A549 (cell line): ENCODE measurements at regions not wholly inside any gene's neighbourhood (a gene's known extent, or its start where the extent isn't known, plus 50 kb on each side); places are given as distances from the start of the nearest gene placed in this dataset.

Experiments
- ATAC-seq, 2 experiments: fragments of 200-7000 bp in 1 of 2; fragments of >200 bp in 1 of 2; cut with Nextera tagmentation in 1 of 2; cut with Tn5 transposase in 1 of 2; 3 replicates each; pipeline versions ENCODE4 v1.8.0 to v1.9.1; 2018 to 2020; ENCODE audit warnings: mild to moderate bottlenecking in 1 of 2, moderate library complexity in 1 of 2
- CTCF ChIA-PET: fragments of 300-600 bp; sonication (Branson Sonifier 250); formaldehyde crosslinking; extraction: SDS; loops from one replicate; lab custom pipeline; 2021; ENCODE audit warnings: antibody characterized with exemption, inconsistent platforms; lab: Yijun Ruan, JAX
- POLR2A ChIA-PET: fragments of 350-600 bp; formaldehyde crosslinking; extraction: SDS; loops from one replicate; lab custom pipeline; 2021; ENCODE audit warnings: antibody characterized with exemption, inconsistent platforms; lab: Yijun Ruan, JAX
- DNase-seq, 2 experiments: peaks; one replicate each; pipeline versions ENCODE4 v3.0.0 to v3.0.0-alpha.2; 2011 to 2016; ENCODE audit warnings: low read depth in 1 of 2, low spot score in 1 of 2
- FAIRE-seq: peaks from 2 replicates; lab custom pipeline; 2011; peaks lifted over from hg19 to GRCh38; lab: Jason Lieb, UNC
- H3K27ac ChIP-seq, 2 experiments: fragments of >200 bp; sonication (Bioruptor Twin); formaldehyde crosslinking; 3 replicates each; pipeline ENCODE4 v1.5.1; 2016 to 2017
- H3K4me1 ChIP-seq: fragments of >200 bp; sonication (Bioruptor Twin); formaldehyde crosslinking; 3 replicates; pipeline ENCODE4 v1.6.1; 2016
- H3K4me2 ChIP-seq: fragments of >200 bp; sonication (Bioruptor Twin); formaldehyde crosslinking; 3 replicates; pipeline ENCODE4 v1.6.1; 2016
- H3K4me3 ChIP-seq: fragments of >200 bp; sonication (Bioruptor Twin); formaldehyde crosslinking; 3 replicates; pipeline ENCODE4 v1.5.1; 2016
- H3K9me3 ChIP-seq: fragments of >200 bp; sonication (Bioruptor Twin); formaldehyde crosslinking; 3 replicates; pipeline ENCODE4 v1.6.1; 2016
- BHLHE40 ChIP-seq: IDR thresholded peaks from 2 replicates; pipeline ENCODE4 v1.6.1; 2012; ENCODE audit warnings: low read depth, low read length, inconsistent platforms
- CEBPB ChIP-seq, 2 experiments: fragments of >200 bp in 1 of 2; sonication (Bioruptor Twin) in 1 of 2; formaldehyde crosslinking in 1 of 2; IDR thresholded peaks; 2 replicates each; pipeline ENCODE4 v1.6.1; 2012 to 2016
- EHMT2 ChIP-seq: fragments of 200-600 bp; sonication (generic); IDR thresholded peaks from 2 replicates; pipeline ENCODE4 v1.6.1; 2016; ENCODE audit warnings: antibody characterized with exemption, low read depth, mild to moderate bottlenecking, moderate library complexity
- EP300 ChIP-seq, 2 experiments: fragments of >200 bp; sonication (Bioruptor Twin); formaldehyde crosslinking; IDR thresholded peaks; 2 replicates in 1 of 2; 3 replicates in 1 of 2; pipeline ENCODE4 v1.6.1; 2016 to 2017
- FOSB ChIP-seq: fragments of 250-450 bp; sonication (Bioruptor Pico); IDR thresholded peaks from 2 replicates; pipeline ENCODE4 v1.5.0; 2020; ENCODE audit warnings: mild to moderate bottlenecking, moderate library complexity
- FOSL2 ChIP-seq, 2 experiments: fragments of 450-650 bp in 1 of 2; fragments of >200 bp in 1 of 2; sonication (Bioruptor Twin) in 1 of 2; formaldehyde crosslinking; IDR thresholded peaks; 2 replicates each; pipeline versions ENCODE4 v1.5.0 to v1.6.1; 2016 to 2020; ENCODE audit warnings: mild to moderate bottlenecking in 1 of 2, moderate library complexity in 1 of 2
- FOXS1 ChIP-seq: fragments of 250-450 bp; sonication (Bioruptor Pico); IDR thresholded peaks from 2 replicates; pipeline ENCODE4 v1.5.0; 2020; ENCODE audit warnings: mild to moderate bottlenecking, moderate library complexity
- HOXB5 ChIP-seq: fragments of 250-450 bp; sonication (Bioruptor Pico); IDR thresholded peaks from 2 replicates; pipeline ENCODE4 v1.5.0; 2020; ENCODE audit warnings: mild to moderate bottlenecking, moderate library complexity
- KDM5A ChIP-seq: fragments of 200-600 bp; sonication (generic); IDR thresholded peaks from 2 replicates; pipeline ENCODE4 v1.6.1; 2016; ENCODE audit warnings: antibody characterized with exemption, mild to moderate bottlenecking
- MAFK ChIP-seq: fragments of 450-650 bp; IDR thresholded peaks from 2 replicates; pipeline ENCODE4 v1.6.1; 2014; ENCODE audit not compliant: partially characterized antibody
- POLR2A ChIP-seq: IDR thresholded peaks from 2 replicates; pipeline ENCODE4 v1.6.1; 2012; ENCODE audit warnings: mild to moderate bottlenecking, low read length
- POLR2AphosphoS2 ChIP-seq: conservative IDR thresholded peaks from 2 replicates; pipeline ENCODE4 v1.6.1; 2012; ENCODE audit warnings: low read length, improper control_type of control experiment, inconsistent platforms
- RAD21 ChIP-seq, 2 experiments: fragments of >200 bp in 1 of 2; sonication (Bioruptor Twin) in 1 of 2; formaldehyde crosslinking in 1 of 2; IDR thresholded peaks in 1 of 2; conservative IDR thresholded peaks in 1 of 2; 2 replicates in 1 of 2; 3 replicates in 1 of 2; pipeline ENCODE4 v1.6.1; 2012 to 2018; ENCODE audit warnings: inconsistent platforms in 1 of 2
- RARB ChIP-seq: fragments of 250-450 bp; sonication (Bioruptor Pico); IDR thresholded peaks from 2 replicates; pipeline ENCODE4 v1.8.0; 2021; ENCODE audit warnings: mild to moderate bottlenecking, moderate library complexity
- RCOR1 ChIP-seq: fragments of 150-350 bp; IDR thresholded peaks from 2 replicates; pipeline ENCODE4 v1.6.1; 2014; ENCODE audit warnings: antibody characterized with exemption, low read length, low read depth
- RFX5 ChIP-seq: fragments of 450-650 bp; IDR thresholded peaks from 2 replicates; pipeline ENCODE4 v1.7.1; 2014; ENCODE audit warnings: antibody characterized with exemption, mild to moderate bottlenecking, moderate library complexity
- RNF2 ChIP-seq: fragments of 200-600 bp; sonication (generic); IDR thresholded peaks from 2 replicates; pipeline ENCODE4 v1.6.1; 2016; ENCODE audit warnings: low read depth, mild to moderate bottlenecking, antibody characterized with exemption, moderate library complexity, borderline replicate concordance
- TFCP2L1 ChIP-seq: fragments of 250-450 bp; sonication (Bioruptor Pico); IDR thresholded peaks from 2 replicates; pipeline ENCODE4 v1.5.0; 2021; ENCODE audit warnings: mild to moderate bottlenecking
- ZC3H11A ChIP-seq: fragments of 450-650 bp; IDR thresholded peaks from 2 replicates; pipeline ENCODE4 v1.6.1; 2014; ENCODE audit warnings: antibody characterized with exemption, mild to moderate bottlenecking
- ZNF302 ChIP-seq: fragments of 250-450 bp; sonication (Bioruptor Pico); IDR thresholded peaks from 2 replicates; pipeline ENCODE4 v1.9.0; 2021; ENCODE audit warnings: inconsistent platforms, mild to moderate bottlenecking, moderate library complexity
- WGBS: methylation state at CpG from one replicate; pipeline ENCODE4 v1.1.6; 2017; ENCODE audit errors: missing lambda C conversion rate; 5-methylcytosine and 5-hydroxymethylcytosine counted together
- TF ChIP-seq, protein P1 (sequence below): fragments of 150-350 bp; IDR thresholded peaks from 2 replicates; pipeline ENCODE4 v1.6.1; 2014; ENCODE audit warnings: low read depth, mild to moderate bottlenecking, low read length
- TF ChIP-seq, protein P2 (sequence below): fragments of 200-600 bp; sonication (generic); IDR thresholded peaks from 2 replicates; pipeline ENCODE4 v1.6.1; 2016; ENCODE audit warnings: antibody characterized with exemption, mild to moderate bottlenecking, moderate library complexity
- TF ChIP-seq, protein P3 (sequence below): fragments of 450-650 bp; IDR thresholded peaks from 2 replicates; pipeline ENCODE4 v1.6.1; 2014; ENCODE audit warnings: antibody characterized with exemption
- TF ChIP-seq, protein P4 (sequence below): fragments of 250-450 bp; sonication (Bioruptor Pico); IDR thresholded peaks from 2 replicates; pipeline ENCODE4 v1.5.0; 2021; ENCODE audit warnings: mild to moderate bottlenecking, moderate library complexity, borderline replicate concordance
- TF ChIP-seq, protein P5 (sequence below): IDR thresholded peaks from 2 replicates; pipeline ENCODE4 v1.6.1; 2012
- TF ChIP-seq, protein P6 (sequence below): IDR thresholded peaks from 2 replicates; pipeline ENCODE4 v1.6.1; 2012

DNA sequence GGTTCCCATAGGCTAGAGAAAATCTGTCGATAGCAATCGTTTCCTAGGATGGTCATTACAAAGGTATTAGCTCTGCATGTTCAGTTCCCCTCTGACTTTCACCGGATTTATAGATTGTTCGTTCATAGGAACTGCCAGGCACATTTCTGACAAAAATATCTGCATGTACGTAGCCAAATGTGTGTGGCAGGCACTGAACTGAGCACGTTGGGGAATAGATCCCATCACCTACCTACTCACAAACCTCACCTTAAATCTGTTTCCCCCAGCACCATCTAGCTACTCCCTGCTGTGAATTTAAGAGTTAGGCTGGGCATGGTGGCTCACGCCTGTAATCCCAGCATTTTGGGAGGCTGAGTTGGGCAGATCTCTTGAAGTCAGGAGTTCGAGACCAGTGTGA is 64.5 kb upstream of the TANC2 start:
- no peak for ATAC-seq
- no peak for DNase-seq
- POLR2A ChIA-PET = interaction anchor here (0.6 kb wide), 1 partner anchor 822 kb away, joined by 3 read pairs; no protein-coding TSS in a partner anchor

DNA sequence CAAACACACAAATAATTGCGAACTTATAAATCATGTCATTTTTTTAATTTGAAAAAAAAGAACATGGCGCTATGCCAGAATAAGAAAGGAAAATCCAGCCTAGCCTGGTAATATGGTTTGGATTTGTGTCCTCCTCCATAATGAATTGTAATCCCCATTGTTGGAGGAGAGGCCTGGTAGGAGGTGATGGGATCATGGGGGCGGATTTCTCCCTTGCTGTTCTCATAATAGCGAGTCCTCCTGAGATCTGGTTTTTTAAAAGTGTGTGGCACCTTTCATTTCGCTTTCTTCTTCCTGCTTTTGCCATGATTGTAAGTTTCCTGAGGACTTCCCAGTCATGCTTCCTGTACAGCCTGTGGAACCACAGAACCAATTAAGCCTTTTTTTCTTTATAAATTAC is 65.9 kb upstream of the TANC2 start:
- H3K27ac ChIP-seq = no peak overlapping the region
- no peaks in the 10 kb centered on the region for H3K9me3 ChIP-seq
- no peak overlapping the region for H3K4me2 ChIP-seq
- FAIRE-seq = no peak
- ATAC-seq = no peak
- POLR2A ChIA-PET = no interaction called here
- no peak for TF ChIP-seq FOSL2 (IDR thresholded peaks at IDR 0.05)
- no peak for TF ChIP-seq FOSL2 (CRISPR knock-in tag; IDR thresholded peaks at IDR 0.05)
- no peak for TF ChIP-seq MAFK
- no peak for TF ChIP-seq BHLHE40
- TF ChIP-seq KDM5A = no peak
- no peak for TF ChIP-seq CEBPB (IDR thresholded peaks at IDR 0.05)
- TF ChIP-seq, protein P1, sequence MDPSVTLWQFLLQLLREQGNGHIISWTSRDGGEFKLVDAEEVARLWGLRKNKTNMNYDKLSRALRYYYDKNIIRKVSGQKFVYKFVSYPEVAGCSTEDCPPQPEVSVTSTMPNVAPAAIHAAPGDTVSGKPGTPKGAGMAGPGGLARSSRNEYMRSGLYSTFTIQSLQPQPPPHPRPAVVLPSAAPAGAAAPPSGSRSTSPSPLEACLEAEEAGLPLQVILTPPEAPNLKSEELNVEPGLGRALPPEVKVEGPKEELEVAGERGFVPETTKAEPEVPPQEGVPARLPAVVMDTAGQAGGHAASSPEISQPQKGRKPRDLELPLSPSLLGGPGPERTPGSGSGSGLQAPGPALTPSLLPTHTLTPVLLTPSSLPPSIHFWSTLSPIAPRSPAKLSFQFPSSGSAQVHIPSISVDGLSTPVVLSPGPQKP = no peak
- TF ChIP-seq, protein P2, sequence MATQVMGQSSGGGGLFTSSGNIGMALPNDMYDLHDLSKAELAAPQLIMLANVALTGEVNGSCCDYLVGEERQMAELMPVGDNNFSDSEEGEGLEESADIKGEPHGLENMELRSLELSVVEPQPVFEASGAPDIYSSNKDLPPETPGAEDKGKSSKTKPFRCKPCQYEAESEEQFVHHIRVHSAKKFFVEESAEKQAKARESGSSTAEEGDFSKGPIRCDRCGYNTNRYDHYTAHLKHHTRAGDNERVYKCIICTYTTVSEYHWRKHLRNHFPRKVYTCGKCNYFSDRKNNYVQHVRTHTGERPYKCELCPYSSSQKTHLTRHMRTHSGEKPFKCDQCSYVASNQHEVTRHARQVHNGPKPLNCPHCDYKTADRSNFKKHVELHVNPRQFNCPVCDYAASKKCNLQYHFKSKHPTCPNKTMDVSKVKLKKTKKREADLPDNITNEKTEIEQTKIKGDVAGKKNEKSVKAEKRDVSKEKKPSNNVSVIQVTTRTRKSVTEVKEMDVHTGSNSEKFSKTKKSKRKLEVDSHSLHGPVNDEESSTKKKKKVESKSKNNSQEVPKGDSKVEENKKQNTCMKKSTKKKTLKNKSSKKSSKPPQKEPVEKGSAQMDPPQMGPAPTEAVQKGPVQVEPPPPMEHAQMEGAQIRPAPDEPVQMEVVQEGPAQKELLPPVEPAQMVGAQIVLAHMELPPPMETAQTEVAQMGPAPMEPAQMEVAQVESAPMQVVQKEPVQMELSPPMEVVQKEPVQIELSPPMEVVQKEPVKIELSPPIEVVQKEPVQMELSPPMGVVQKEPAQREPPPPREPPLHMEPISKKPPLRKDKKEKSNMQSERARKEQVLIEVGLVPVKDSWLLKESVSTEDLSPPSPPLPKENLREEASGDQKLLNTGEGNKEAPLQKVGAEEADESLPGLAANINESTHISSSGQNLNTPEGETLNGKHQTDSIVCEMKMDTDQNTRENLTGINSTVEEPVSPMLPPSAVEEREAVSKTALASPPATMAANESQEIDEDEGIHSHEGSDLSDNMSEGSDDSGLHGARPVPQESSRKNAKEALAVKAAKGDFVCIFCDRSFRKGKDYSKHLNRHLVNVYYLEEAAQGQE = no peak
- no peak for TF ChIP-seq POLR2A
- TF ChIP-seq FOSB = no peak
- TF ChIP-seq, protein P3, sequence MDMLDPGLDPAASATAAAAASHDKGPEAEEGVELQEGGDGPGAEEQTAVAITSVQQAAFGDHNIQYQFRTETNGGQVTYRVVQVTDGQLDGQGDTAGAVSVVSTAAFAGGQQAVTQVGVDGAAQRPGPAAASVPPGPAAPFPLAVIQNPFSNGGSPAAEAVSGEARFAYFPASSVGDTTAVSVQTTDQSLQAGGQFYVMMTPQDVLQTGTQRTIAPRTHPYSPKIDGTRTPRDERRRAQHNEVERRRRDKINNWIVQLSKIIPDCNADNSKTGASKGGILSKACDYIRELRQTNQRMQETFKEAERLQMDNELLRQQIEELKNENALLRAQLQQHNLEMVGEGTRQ = no peak
- TF ChIP-seq, protein P4, sequence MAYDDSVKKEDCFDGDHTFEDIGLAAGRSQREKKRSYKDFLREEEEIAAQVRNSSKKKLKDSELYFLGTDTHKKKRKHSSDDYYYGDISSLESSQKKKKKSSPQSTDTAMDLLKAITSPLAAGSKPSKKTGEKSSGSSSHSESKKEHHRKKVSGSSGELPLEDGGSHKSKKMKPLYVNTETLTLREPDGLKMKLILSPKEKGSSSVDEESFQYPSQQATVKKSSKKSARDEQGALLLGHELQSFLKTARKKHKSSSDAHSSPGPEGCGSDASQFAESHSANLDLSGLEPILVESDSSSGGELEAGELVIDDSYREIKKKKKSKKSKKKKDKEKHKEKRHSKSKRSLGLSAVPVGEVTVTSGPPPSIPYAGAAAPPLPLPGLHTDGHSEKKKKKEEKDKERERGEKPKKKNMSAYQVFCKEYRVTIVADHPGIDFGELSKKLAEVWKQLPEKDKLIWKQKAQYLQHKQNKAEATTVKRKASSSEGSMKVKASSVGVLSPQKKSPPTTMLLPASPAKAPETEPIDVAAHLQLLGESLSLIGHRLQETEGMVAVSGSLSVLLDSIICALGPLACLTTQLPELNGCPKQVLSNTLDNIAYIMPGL (CRISPR knock-in tag) = no peak
- TF ChIP-seq, protein P5, sequence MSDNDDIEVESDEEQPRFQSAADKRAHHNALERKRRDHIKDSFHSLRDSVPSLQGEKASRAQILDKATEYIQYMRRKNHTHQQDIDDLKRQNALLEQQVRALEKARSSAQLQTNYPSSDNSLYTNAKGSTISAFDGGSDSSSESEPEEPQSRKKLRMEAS = no peak
- TF ChIP-seq ZC3H11A = no peak
- no peak for TF ChIP-seq TFCP2L1 (CRISPR knock-in tag)
- TF ChIP-seq, all 56 proteins: peak for 0
- 91% methylated on average over 5 of the region's 5 CpGs for WGBS
- no peak for DNase-seq
- CTCF ChIA-PET = interaction anchor here (0.6 to 1.3 kb wide), 2 partner anchors 10 to 11 kb away, joined by 3 read pairs; no protein-coding TSS in a partner anchor
- Histone ChIP-seq H3K4me1 (peaks cover 9% of the 10 kb centered on the region; the same call in 2 of the 3 replicates), H3K4me3 (no peak overlapping the region)

More for the DNA sequence above, 64.5 kb upstream of the TANC2 start:
- Histone ChIP-seq H3K4me2 (no peak overlapping the region), H3K4me1 (peaks cover 9% of the 10 kb centered on the region; the same call in 2 of the 3 replicates)
- CTCF ChIA-PET = no interaction called here
- WGBS = 88% methylated on average over 8 of the region's 8 CpGs
- TF ChIP-seq ZNF302 (CRISPR knock-in tag) = no peak
- TF ChIP-seq, protein P6, sequence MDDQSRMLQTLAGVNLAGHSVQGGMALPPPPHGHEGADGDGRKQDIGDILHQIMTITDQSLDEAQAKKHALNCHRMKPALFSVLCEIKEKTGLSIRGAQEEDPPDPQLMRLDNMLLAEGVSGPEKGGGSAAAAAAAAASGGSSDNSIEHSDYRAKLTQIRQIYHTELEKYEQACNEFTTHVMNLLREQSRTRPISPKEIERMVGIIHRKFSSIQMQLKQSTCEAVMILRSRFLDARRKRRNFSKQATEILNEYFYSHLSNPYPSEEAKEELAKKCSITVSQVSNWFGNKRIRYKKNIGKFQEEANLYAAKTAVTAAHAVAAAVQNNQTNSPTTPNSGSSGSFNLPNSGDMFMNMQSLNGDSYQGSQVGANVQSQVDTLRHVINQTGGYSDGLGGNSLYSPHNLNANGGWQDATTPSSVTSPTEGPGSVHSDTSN = no peak
- no peak for TF ChIP-seq RAD21 (conservative IDR thresholded peaks at IDR 0.05 in 1 of 2, IDR thresholded peaks at IDR 0.05 in 1 of 2)
- TF ChIP-seq RCOR1 = no peak
- TF ChIP-seq, protein P5 = no peak
- no peak for TF ChIP-seq POLR2AphosphoS2
- TF ChIP-seq RNF2 = no peak
- no peak for TF ChIP-seq RFX5
- TF ChIP-seq HOXB5 (CRISPR knock-in tag) = no peak
- no peak for TF ChIP-seq EHMT2
- TF ChIP-seq BHLHE40 = no peak
- TF ChIP-seq FOXS1 = no peak
- TF ChIP-seq RARB = no peak
- TF ChIP-seq EP300 (IDR thresholded peaks at IDR 0.05) = no peak
- TF ChIP-seq, all 56 proteins: peak for 0
- Histone ChIP-seq H3K4me3 (no peak overlapping the region), H3K27ac (no peak overlapping the region), H3K9me3 (no peaks in the 10 kb centered on the region)
- no peak for FAIRE-seq
